H1 (cell line): ENCODE measurements at regions not wholly inside any gene's neighbourhood (a gene's known extent, or its start where the extent isn't known, plus 50 kb on each side); places are given as distances from the start of the nearest gene placed in this dataset.

ENCODE experiments used
- CTCF ChIA-PET: fragments of 300-600 bp; sonication (Branson Sonifier 250); formaldehyde crosslinking; loops from one replicate; lab custom pipeline; 2021; ENCODE audit not compliant: partially characterized antibody; lab: Charles Lee
- POLR2A ChIA-PET: fragments of 300-600 bp; sonication (Branson Sonifier 250); formaldehyde crosslinking; loops from one replicate; lab custom pipeline; 2021; ENCODE audit warnings: inconsistent platforms; ENCODE audit not compliant: partially characterized antibody; lab: Charles Lee
- DNase-seq, 2 experiments: peaks; one replicate each; pipeline versions ENCODE4 v3.0.0 to v3.0.0-alpha.2; 2010 to 2022; ENCODE audit warnings: low spot score in 2 of 2, low read depth in 1 of 2, mixed read lengths in 1 of 2
- FAIRE-seq: peaks from 2 replicates; lab custom pipeline; 2011; peaks lifted over from hg19 to GRCh38; lab: Jason Lieb, UNC
- H2AFZ ChIP-seq: 2 replicates; pipeline ENCODE4 v1.8.1; 2012; ENCODE audit warnings: low read length, inconsistent platforms
- H2AK5ac ChIP-seq: 2 replicates; pipeline ENCODE4 v1.6.1; 2013; ENCODE audit warnings: low read depth, low read length
- H2BK120ac ChIP-seq: replicated peaks from 2 replicates; pipeline ENCODE3; 2013; ENCODE audit warnings: low read depth, low read length, inconsistent platforms
- H2BK12ac ChIP-seq: 2 replicates; pipeline ENCODE4 v1.6.1; 2013; ENCODE audit warnings: low read depth, low read length
- H2BK15ac ChIP-seq: 2 replicates; pipeline ENCODE4 v1.6.1; 2013; ENCODE audit warnings: low read length
- H2BK20ac ChIP-seq: 2 replicates; pipeline ENCODE4 v1.6.1; 2013; ENCODE audit warnings: low read length
- H2BK5ac ChIP-seq: 2 replicates; pipeline ENCODE4 v1.6.1; 2013; ENCODE audit warnings: low read depth, low read length
- H3K14ac ChIP-seq: 2 replicates; pipeline ENCODE4 v1.6.1; 2013; ENCODE audit warnings: inconsistent platforms; ENCODE audit not compliant: insufficient read length
- H3K18ac ChIP-seq: 2 replicates; pipeline ENCODE4 v1.6.1; 2013; ENCODE audit warnings: low read length; ENCODE audit errors: extremely low read depth
- H3K23ac ChIP-seq: 2 replicates; pipeline ENCODE4 v1.6.1; 2013; ENCODE audit warnings: inconsistent platforms; ENCODE audit not compliant: insufficient read length
- H3K23me2 ChIP-seq: 2 replicates; pipeline ENCODE4 v1.6.1; 2013; ENCODE audit warnings: low read depth, low read length
- H3K27ac ChIP-seq: 2 replicates; pipeline ENCODE4 v1.6.1; 2011; ENCODE audit warnings: low read depth, low read length, inconsistent platforms
- H3K27me3 ChIP-seq, 4 experiments: replicated peaks in 1 of 4; 1 replicate in 1 of 4; 2 replicates in 3 of 4; pipeline versions ENCODE4 v1.6.1 to v1.8.1; 2011 to 2013; ENCODE audit warnings: low read length in 3 of 4, mild to moderate bottlenecking in 3 of 4, inconsistent platforms in 2 of 4, mixed read lengths in 2 of 4, moderate library complexity in 1 of 4; ENCODE audit not compliant: control insufficient read depth in 3 of 4, insufficient read depth in 3 of 4; ENCODE audit errors: extremely low read depth in 1 of 4
- H3K36me3 ChIP-seq, 4 experiments: 2 replicates each; pipeline versions ENCODE4 v1.6.1 to v1.8.1; 2011 to 2013; ENCODE audit warnings: mild to moderate bottlenecking in 4 of 4, low read length in 3 of 4, moderate library complexity in 2 of 4, control low read depth in 1 of 4, inconsistent platforms in 1 of 4; ENCODE audit not compliant: insufficient read depth in 4 of 4, control insufficient read depth in 2 of 4
- H3K4ac ChIP-seq: replicated peaks from 2 replicates; pipeline ENCODE3; 2013; ENCODE audit warnings: low read length, low read depth, mixed read lengths, inconsistent platforms; ENCODE audit not compliant: insufficient read length
- H3K4me1 ChIP-seq, 4 experiments: replicated peaks in 1 of 4; 1 replicate in 1 of 4; 2 replicates in 3 of 4; pipeline versions ENCODE4 v1.6.1 to v1.8.1; 2011 to 2013; ENCODE audit warnings: low read length in 3 of 4, inconsistent platforms in 2 of 4, mixed read lengths in 1 of 4; ENCODE audit not compliant: insufficient read depth in 4 of 4, control insufficient read depth in 3 of 4
- H3K4me2 ChIP-seq, 2 experiments: 2 replicates each; pipeline versions ENCODE4 v1.6.1 to v1.8.1; 2011 to 2013; ENCODE audit warnings: low read depth in 2 of 2, low read length in 2 of 2, control low read depth in 1 of 2, inconsistent platforms in 1 of 2, mild to moderate bottlenecking in 1 of 2; ENCODE audit not compliant: insufficient read depth in 1 of 2
- H3K4me3 ChIP-seq, 4 experiments: fragments of 200-600, 300-600 bp in 1 of 4; sonication (generic), shearing (Covaris generic), sonication (Bioruptor Twin) in 1 of 4; 2 replicates each; pipeline versions ENCODE4 v1.5.1 to v1.8.1; 2011 to 2016; ENCODE audit warnings: low read length in 4 of 4, low read depth in 3 of 4, control low read depth in 2 of 4, inconsistent platforms in 2 of 4, mild to moderate bottlenecking in 2 of 4, mixed read lengths in 1 of 4, moderate library complexity in 1 of 4; ENCODE audit not compliant: insufficient read depth in 2 of 4; ENCODE audit errors: extremely low read depth in 1 of 4
- H3K56ac ChIP-seq: replicated peaks from 2 replicates; pipeline ENCODE3; 2013; ENCODE audit warnings: low read depth, mild to moderate bottlenecking, mixed read lengths, low read length, inconsistent platforms; ENCODE audit not compliant: insufficient read length
- H3K79me1 ChIP-seq: 2 replicates; pipeline ENCODE4 v1.6.1; 2013; ENCODE audit warnings: low read depth, low read length, control low read depth
- H3K79me2 ChIP-seq, 2 experiments: 2 replicates each; pipeline versions ENCODE4 v1.6.1 to v1.8.1; 2012 to 2013; ENCODE audit warnings: low read length in 2 of 2, mild to moderate bottlenecking in 2 of 2, inconsistent platforms in 1 of 2; ENCODE audit not compliant: insufficient read depth in 2 of 2, control insufficient read depth in 1 of 2
- H3K9ac ChIP-seq, 4 experiments: replicated peaks in 1 of 4; 1 replicate in 1 of 4; 2 replicates in 3 of 4; pipeline versions ENCODE4 v1.6.1 to v1.8.1; 2011 to 2013; ENCODE audit warnings: low read depth in 3 of 4, low read length in 3 of 4, control low read depth in 2 of 4, mild to moderate bottlenecking in 2 of 4, moderate library complexity in 2 of 4, inconsistent platforms in 1 of 4; ENCODE audit errors: extremely low read depth in 1 of 4
- H3K9me3 ChIP-seq, 2 experiments: 2 replicates each; pipeline versions ENCODE4 v1.6.1 to v1.8.1; 2012 to 2013; ENCODE audit warnings: mild to moderate bottlenecking in 2 of 2, moderate library complexity in 2 of 2, control low read depth in 1 of 2, inconsistent platforms in 1 of 2, low read depth in 1 of 2, low read length in 1 of 2, mixed read lengths in 1 of 2; ENCODE audit not compliant: insufficient read depth in 2 of 2
- H4K20me1 ChIP-seq, 2 experiments: replicated peaks in 1 of 2; 2 replicates each; pipeline versions ENCODE3 to v1.8.1; 2011 to 2013; ENCODE audit warnings: inconsistent platforms in 2 of 2, low read length in 2 of 2, mild to moderate bottlenecking in 1 of 2; ENCODE audit not compliant: insufficient read depth in 2 of 2, control insufficient read depth in 1 of 2
- H4K5ac ChIP-seq: 2 replicates; pipeline ENCODE4 v1.6.1; 2013; ENCODE audit warnings: low read length, low read depth, mixed read lengths, inconsistent platforms; ENCODE audit not compliant: insufficient read length
- H4K8ac ChIP-seq: 2 replicates; pipeline ENCODE4 v1.8.0; 2013; ENCODE audit warnings: mild to moderate bottlenecking, moderate library complexity, low read length, inconsistent platforms; ENCODE audit not compliant: insufficient read depth; ENCODE audit errors: extremely low read depth
- H4K91ac ChIP-seq: replicated peaks from 2 replicates; pipeline ENCODE3; 2013; ENCODE audit warnings: low read length, mixed read lengths, inconsistent platforms; ENCODE audit not compliant: insufficient read length
- CREB1 ChIP-seq: IDR thresholded peaks from 2 replicates; pipeline ENCODE4 v1.6.1; 2012; ENCODE audit warnings: inconsistent platforms
- GABPA ChIP-seq: IDR thresholded peaks from 2 replicates; pipeline ENCODE4 v1.6.1; 2011; ENCODE audit warnings: mild to moderate bottlenecking, low read length, moderate library complexity, borderline replicate concordance; ENCODE audit not compliant: insufficient read depth
- JUN ChIP-seq: IDR thresholded peaks from 2 replicates; pipeline ENCODE4 v1.6.1; 2011; ENCODE audit warnings: low read depth, mild to moderate bottlenecking, improper control_type of control experiment, low read length
- KDM5A ChIP-seq: fragments of 200-600 bp; IDR thresholded peaks from 2 replicates; pipeline ENCODE4 v1.7.1; 2012; ENCODE audit warnings: mild to moderate bottlenecking, low read length, inconsistent platforms, mixed read lengths
- POU5F1 ChIP-seq: IDR thresholded peaks from 2 replicates; pipeline ENCODE4 v1.6.1; 2011; ENCODE audit warnings: low read depth, mild to moderate bottlenecking, low read length, moderate library complexity
- RXRA ChIP-seq: IDR thresholded peaks from 2 replicates; pipeline ENCODE4 v1.6.1; 2011; ENCODE audit warnings: low read depth, mild to moderate bottlenecking, low read length, moderate library complexity; ENCODE audit not compliant: insufficient read depth
- SAP30 ChIP-seq: fragments of 300-600 bp; sonication (generic); IDR thresholded peaks from 2 replicates; pipeline ENCODE4 v1.7.1; 2012; ENCODE audit warnings: low read length, moderate library complexity, mild to moderate bottlenecking, inconsistent platforms; ENCODE audit not compliant: insufficient read depth, insufficient replicate concordance
- TAF1 ChIP-seq: IDR thresholded peaks from 2 replicates; pipeline ENCODE4 v1.6.1; 2011; ENCODE audit warnings: mild to moderate bottlenecking, low read depth, low read length
- WGBS, 2 experiments: shearing (Covaris generic) in 1 of 2; methylation state at CpG; one replicate each; pipeline versions ENCODE4 v1.1.6 to v1.1.7; 2013 to 2015; ENCODE audit warnings: low lambda C conversion rate in 2 of 2, mixed read lengths in 2 of 2, inconsistent platforms in 1 of 2, low coverage in 1 of 2, missing lambda C conversion rate in 1 of 2; ENCODE audit not compliant: insufficient replicate concordance in 2 of 2, insufficient coverage in 1 of 2, insufficient read length in 1 of 2; ENCODE audit errors: extremely low coverage in 1 of 2, missing lambda C conversion rate in 1 of 2; 5-methylcytosine and 5-hydroxymethylcytosine counted together
- TF ChIP-seq, protein P1 (sequence below): IDR thresholded peaks from 2 replicates; pipeline ENCODE4 v1.6.1; 2012; ENCODE audit warnings: low read length, inconsistent platforms

DNA sequence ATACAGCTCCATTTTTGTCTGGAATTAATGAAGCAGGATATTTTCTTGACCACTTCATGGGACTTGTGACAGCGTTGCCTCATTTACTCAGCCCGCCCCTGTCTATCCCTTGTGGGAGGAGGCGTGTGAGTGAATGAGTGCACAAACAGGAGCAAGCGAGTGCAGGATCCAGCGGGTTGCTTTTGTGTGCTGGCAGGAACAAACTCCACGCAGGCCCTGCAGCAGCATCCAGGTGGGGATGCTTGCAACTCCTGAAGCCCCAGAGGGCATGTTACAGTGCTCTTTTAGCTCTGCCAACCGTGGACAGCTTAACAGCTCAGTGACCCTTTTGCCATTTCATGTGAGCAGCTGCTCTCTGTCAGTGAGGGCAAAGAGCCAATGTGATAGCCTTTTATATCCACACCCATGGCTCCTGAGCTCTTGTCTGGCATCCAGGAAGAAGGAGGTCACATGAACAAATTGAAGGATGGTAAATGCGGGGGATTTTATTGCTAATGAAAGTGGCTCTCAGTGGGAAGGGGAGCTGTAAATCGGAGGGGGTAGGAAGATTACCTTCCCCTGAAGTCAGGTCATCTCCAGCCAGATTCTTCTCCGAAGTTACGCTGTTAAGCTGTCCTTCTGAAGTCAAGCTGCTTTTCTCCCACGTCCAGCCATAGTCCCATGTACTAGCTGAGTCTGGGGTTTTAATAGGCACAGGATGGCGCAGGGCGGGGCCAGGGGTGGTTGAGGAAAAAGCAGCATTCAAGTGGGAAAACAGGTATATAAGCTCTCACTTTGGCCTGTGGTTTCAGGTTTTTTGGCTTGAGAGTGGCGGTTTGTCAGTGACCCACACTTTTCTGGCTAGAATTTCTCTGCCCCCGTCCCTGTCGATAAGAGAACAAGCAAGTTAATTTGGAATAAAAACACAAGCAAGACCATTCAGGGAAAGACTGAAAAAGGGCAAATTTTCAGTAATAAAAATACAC is 714.7 kb upstream of the MBL2 start:
- Histone ChIP-seq H3K79me1 (no peaks in the 10 kb centered on the region), H2BK12ac (peak overlapping the region; percentile 5; the same call in 1 of the 2 replicates), H3K4me2 (no peak overlapping the region), H3K27me3 (peaks cover 0 to 1% (median 0%) of the 10 kb centered on the region in 4 experiments; a peak in 1 of 7 replicates), H3K56ac (no peak overlapping the region), H3K4me1 (peaks cover 0 to 4% (median 0%) of the 10 kb centered on the region in 4 experiments; a peak in 1 of 7 replicates), H2BK5ac (no peak overlapping the region), H4K8ac (no peak overlapping the region), H3K79me2 (no peaks in the 10 kb centered on the region), H3K36me3 (peaks cover 0 to 44% (median 15%) of the 10 kb centered on the region in 4 experiments; a peak in 4 of 8 replicates), H3K23me2 (no peaks in the 10 kb centered on the region), H3K9ac (no peak overlapping the region), H2AFZ (no peak overlapping the region), H3K4ac (no peak overlapping the region), H3K23ac (no peak overlapping the region), H2BK120ac (peak overlapping the region; percentile 26), H2AK5ac (0 out of 2 replicates have a peak overlapping the region, but pooled peaks have one; percentile 79), H3K9me3 (peaks cover 31 to 35% of the 10 kb centered on the region in 2 experiments), H4K91ac (peak overlapping the region; percentile 67), H3K4me3 (no peak overlapping the region), H2BK15ac (peak overlapping the region; percentile 67; the same call in 1 of the 2 replicates), H3K14ac (no peak overlapping the region), H2BK20ac (peak overlapping the region; percentile 36; the same call in 1 of the 2 replicates), H4K5ac (peak overlapping the region; percentile 2), H3K27ac (no peak overlapping the region), H3K18ac (no peak overlapping the region; the same call in 1 of the 2 replicates), H4K20me1 (no peaks in the 10 kb centered on the region)
- DNase-seq (no peak), FAIRE-seq (no peak)
- 93% methylated on average over 17 of the region's 17 CpGs; no CpG with 5 or more reads in 1 of the 2 experiments for WGBS, 2 experiments
- ChIA-PET CTCF (interaction anchor here (1.1 kb wide), 1 partner anchor 277 kb away, joined by 3 read pairs; no protein-coding TSS in a partner anchor), POLR2A (interaction anchor here (0.6 to 2.7 kb wide), 3 partner anchors 8 to 1448 kb away, joined by 3 to 11 read pairs (median 6); no protein-coding TSS in a partner anchor)
- TF ChIP-seq GABPA (no peak), RXRA (no peak), CREB1 (no peak), TAF1 (no peak), SAP30 (no peak), POU5F1 (no peak), JUN (no peak), KDM5A (no peak)
- TF ChIP-seq, protein P1, sequence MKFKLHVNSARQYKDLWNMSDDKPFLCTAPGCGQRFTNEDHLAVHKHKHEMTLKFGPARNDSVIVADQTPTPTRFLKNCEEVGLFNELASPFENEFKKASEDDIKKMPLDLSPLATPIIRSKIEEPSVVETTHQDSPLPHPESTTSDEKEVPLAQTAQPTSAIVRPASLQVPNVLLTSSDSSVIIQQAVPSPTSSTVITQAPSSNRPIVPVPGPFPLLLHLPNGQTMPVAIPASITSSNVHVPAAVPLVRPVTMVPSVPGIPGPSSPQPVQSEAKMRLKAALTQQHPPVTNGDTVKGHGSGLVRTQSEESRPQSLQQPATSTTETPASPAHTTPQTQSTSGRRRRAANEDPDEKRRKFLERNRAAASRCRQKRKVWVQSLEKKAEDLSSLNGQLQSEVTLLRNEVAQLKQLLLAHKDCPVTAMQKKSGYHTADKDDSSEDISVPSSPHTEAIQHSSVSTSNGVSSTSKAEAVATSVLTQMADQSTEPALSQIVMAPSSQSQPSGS = no peak
